H9 (cell line): ENCODE measurements at regions not wholly inside any gene's neighbourhood (a gene's known extent, or its start where the extent isn't known, plus 50 kb on each side); places are given as distances from the start of the nearest gene placed in this dataset.

Source experiments
- DNase-seq: peaks from one replicate; pipeline ENCODE4 v3.0.0-alpha.2; 2017
- H2AFZ ChIP-seq: one replicate; pipeline ENCODE4 v1.6.1; 2013; ENCODE audit warnings: mild to moderate bottlenecking, low read length, control low read depth, moderate library complexity
- H2AK5ac ChIP-seq: 2 replicates; pipeline ENCODE4 v1.6.1; 2013; ENCODE audit warnings: low read length, control low read depth, mixed read lengths; ENCODE audit not compliant: insufficient read length
- H2BK120ac ChIP-seq: one replicate; pipeline ENCODE4 v1.6.1; 2013; ENCODE audit warnings: low read depth, mild to moderate bottlenecking, low read length, control low read depth, inconsistent platforms; ENCODE audit not compliant: poor library complexity, severe bottlenecking
- H2BK12ac ChIP-seq: 2 replicates; pipeline ENCODE4 v1.6.1; 2013; ENCODE audit warnings: low read length, control low read depth, mixed read lengths, low read depth; ENCODE audit not compliant: insufficient read length
- H2BK15ac ChIP-seq: 2 replicates; pipeline ENCODE4 v1.6.1; 2013; ENCODE audit warnings: low read depth, low read length, control low read depth
- H2BK20ac ChIP-seq: one replicate; pipeline ENCODE4 v1.6.1; 2013; ENCODE audit warnings: low read depth, mild to moderate bottlenecking, low read length, control low read depth, inconsistent platforms; ENCODE audit not compliant: poor library complexity, severe bottlenecking
- H2BK5ac ChIP-seq: 2 replicates; pipeline ENCODE4 v1.6.1; 2013; ENCODE audit warnings: low read length, control low read depth, mixed read lengths; ENCODE audit not compliant: insufficient read length
- H3K14ac ChIP-seq: 2 replicates; pipeline ENCODE4 v1.6.1; 2013; ENCODE audit warnings: low read length, control low read depth; ENCODE audit not compliant: insufficient read depth
- H3K18ac ChIP-seq: 2 replicates; pipeline ENCODE4 v1.6.1; 2013; ENCODE audit warnings: low read depth, mild to moderate bottlenecking, mixed read lengths, low read length, control low read depth; ENCODE audit not compliant: insufficient read length
- H3K23ac ChIP-seq: 2 replicates; pipeline ENCODE4 v1.6.1; 2013; ENCODE audit warnings: low read length, control low read depth, mixed read lengths, low read depth; ENCODE audit not compliant: insufficient read length
- H3K23me2 ChIP-seq: 2 replicates; pipeline ENCODE4 v1.6.1; 2013; ENCODE audit warnings: low read depth, mild to moderate bottlenecking, mixed read lengths, low read length, control low read depth; ENCODE audit not compliant: insufficient read length, poor library complexity, severe bottlenecking
- H3K27ac ChIP-seq: 2 replicates; pipeline ENCODE4 v1.5.1; 2013; ENCODE audit warnings: low read length, control low read depth, mixed read lengths, low read depth; ENCODE audit not compliant: insufficient read length
- H3K27me3 ChIP-seq: 2 replicates; pipeline ENCODE4 v1.6.1; 2013; ENCODE audit warnings: low read length, control low read depth, inconsistent platforms; ENCODE audit not compliant: insufficient read depth
- H3K4ac ChIP-seq: 2 replicates; pipeline ENCODE4 v1.6.1; 2013; ENCODE audit warnings: low read depth, mild to moderate bottlenecking, control low read depth, inconsistent platforms, low read length, moderate library complexity
- H3K4me1 ChIP-seq: 2 replicates; pipeline ENCODE4 v1.6.1; 2013; ENCODE audit warnings: low read length, control low read depth, inconsistent platforms; ENCODE audit not compliant: insufficient read depth
- H3K4me2 ChIP-seq: 2 replicates; pipeline ENCODE4 v1.6.1; 2013; ENCODE audit warnings: low read length, control low read depth, mixed read lengths; ENCODE audit not compliant: insufficient read length, insufficient read depth
- H3K56ac ChIP-seq: 2 replicates; pipeline ENCODE4 v1.6.1; 2013; ENCODE audit warnings: low read depth, mild to moderate bottlenecking, mixed read lengths, low read length, control low read depth; ENCODE audit not compliant: insufficient read length
- H3K79me1 ChIP-seq: 2 replicates; pipeline ENCODE4 v1.6.1; 2013; ENCODE audit warnings: low read depth, mild to moderate bottlenecking, moderate library complexity, low read length, control low read depth, inconsistent platforms; ENCODE audit not compliant: insufficient read depth, poor library complexity, severe bottlenecking
- H3K79me2 ChIP-seq: 2 replicates; pipeline ENCODE4 v1.6.1; 2013; ENCODE audit warnings: low read length, control low read depth, inconsistent platforms; ENCODE audit not compliant: insufficient read depth
- H3K9ac ChIP-seq: 2 replicates; pipeline ENCODE4 v1.6.1; 2013; ENCODE audit warnings: low read length, control low read depth, mixed read lengths; ENCODE audit not compliant: insufficient read length; ENCODE audit errors: extremely low read depth
- H3K9me3 ChIP-seq: one replicate; pipeline ENCODE4 v1.6.1; 2013; ENCODE audit warnings: low read depth, low read length, inconsistent platforms; ENCODE audit not compliant: control insufficient read depth
- H3T11ph ChIP-seq: one replicate; pipeline ENCODE4 v1.6.1; 2013; ENCODE audit warnings: mild to moderate bottlenecking, low read length, control low read depth, inconsistent platforms
- H4K20me1 ChIP-seq: one replicate; pipeline ENCODE4 v1.6.1; 2013; ENCODE audit not compliant: control insufficient read depth, insufficient read length, insufficient read depth
- H4K5ac ChIP-seq: 2 replicates; pipeline ENCODE4 v1.6.1; 2013; ENCODE audit warnings: low read depth, mild to moderate bottlenecking, mixed read lengths, low read length, control low read depth; ENCODE audit not compliant: insufficient read length
- H4K8ac ChIP-seq: replicated peaks from 2 replicates; pipeline ENCODE4 v1.6.1; 2013; ENCODE audit warnings: low read length, control low read depth, mixed read lengths, low read depth; ENCODE audit not compliant: insufficient read length
- H4K91ac ChIP-seq: 2 replicates; pipeline ENCODE4 v1.6.1; 2013; ENCODE audit warnings: low read depth, mild to moderate bottlenecking, moderate library complexity, mixed read lengths, low read length, control low read depth; ENCODE audit not compliant: insufficient read length
- H3K27ac Mint-ChIP-seq, 3 experiments: 2 replicates in 2 of 3; 3 replicates in 1 of 3; pipeline ENCODE4 v1.8.0; 2020 to 2021; ENCODE audit warnings: mixed read lengths in 3 of 3, mild to moderate bottlenecking in 1 of 3, moderate library complexity in 1 of 3
- H3K27me3 Mint-ChIP-seq: 2 replicates; pipeline ENCODE4 v1.8.0; 2021; ENCODE audit warnings: low read depth, mild to moderate bottlenecking, moderate library complexity, mixed read lengths
- H3K36me3 Mint-ChIP-seq, 3 experiments: 2 replicates in 2 of 3; 3 replicates in 1 of 3; pipeline ENCODE4 v1.8.0; 2020 to 2021; ENCODE audit warnings: low read depth in 3 of 3, mixed read lengths in 3 of 3; ENCODE audit not compliant: insufficient read depth in 1 of 3
- H3K4me1 Mint-ChIP-seq, 2 experiments: 2 replicates each; pipeline ENCODE4 v1.8.0; 2020; ENCODE audit warnings: mixed read lengths in 2 of 2
- H3K4me3 Mint-ChIP-seq, 2 experiments: 2 replicates in 1 of 2; 3 replicates in 1 of 2; pipeline ENCODE4 v1.8.0; 2020 to 2021; ENCODE audit warnings: mild to moderate bottlenecking in 2 of 2, mixed read lengths in 2 of 2, moderate library complexity in 1 of 2
- H3K9me3 Mint-ChIP-seq, 2 experiments: 2 replicates in 1 of 2; 3 replicates in 1 of 2; pipeline ENCODE4 v1.8.0; 2020; ENCODE audit warnings: mild to moderate bottlenecking in 2 of 2, mixed read lengths in 2 of 2, moderate library complexity in 1 of 2
- WGBS: extraction: QIAGEN DNeasy Blood & Tissue Kit; methylation state at CpG from one replicate; pipeline ENCODE4 v1.1.7; 2013; ENCODE audit warnings: missing lambda C conversion rate, low lambda C conversion rate, mixed read lengths; ENCODE audit not compliant: insufficient read length; ENCODE audit errors: extremely low coverage; 5-methylcytosine and 5-hydroxymethylcytosine counted together
- TF ChIP-seq, protein P1 (sequence below): fragments of 200-600 bp; sonication (generic); conservative IDR thresholded peaks from 3 replicates; pipeline ENCODE4 v1.8.0; 2021; ENCODE audit warnings: antibody characterized with exemption, mild to moderate bottlenecking

DNA sequence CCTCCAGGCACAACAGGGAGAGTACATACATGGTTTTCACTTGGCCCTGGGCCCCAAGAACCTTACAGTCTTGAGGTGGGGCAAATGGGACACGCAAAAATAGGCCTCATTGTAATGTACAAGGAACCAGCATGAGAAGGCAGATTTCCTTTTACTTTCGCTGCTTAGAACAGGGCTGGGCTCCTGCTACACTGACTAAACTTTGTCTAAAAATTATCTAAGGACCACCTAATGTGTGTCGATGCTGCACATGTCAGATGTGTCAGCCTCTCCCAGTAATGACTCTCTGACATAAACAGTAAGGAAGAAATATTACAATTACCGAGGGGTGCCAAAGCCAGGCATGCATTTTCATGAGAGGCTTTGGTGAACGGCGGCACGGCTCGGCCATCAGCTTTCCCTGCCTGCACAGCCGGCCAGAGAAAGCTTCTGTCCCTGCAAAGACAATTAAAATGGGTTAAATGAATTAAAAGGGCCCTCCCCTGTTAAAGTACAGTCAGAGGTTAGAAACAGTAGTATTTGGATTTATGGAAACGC lies 224.2 kb upstream of the IRX3 start:
- no peak overlapping the region for H2BK12ac ChIP-seq
- peaks cover 4% of the 10 kb centered on the region for H3K4me1 ChIP-seq
- TF ChIP-seq, protein P1, sequence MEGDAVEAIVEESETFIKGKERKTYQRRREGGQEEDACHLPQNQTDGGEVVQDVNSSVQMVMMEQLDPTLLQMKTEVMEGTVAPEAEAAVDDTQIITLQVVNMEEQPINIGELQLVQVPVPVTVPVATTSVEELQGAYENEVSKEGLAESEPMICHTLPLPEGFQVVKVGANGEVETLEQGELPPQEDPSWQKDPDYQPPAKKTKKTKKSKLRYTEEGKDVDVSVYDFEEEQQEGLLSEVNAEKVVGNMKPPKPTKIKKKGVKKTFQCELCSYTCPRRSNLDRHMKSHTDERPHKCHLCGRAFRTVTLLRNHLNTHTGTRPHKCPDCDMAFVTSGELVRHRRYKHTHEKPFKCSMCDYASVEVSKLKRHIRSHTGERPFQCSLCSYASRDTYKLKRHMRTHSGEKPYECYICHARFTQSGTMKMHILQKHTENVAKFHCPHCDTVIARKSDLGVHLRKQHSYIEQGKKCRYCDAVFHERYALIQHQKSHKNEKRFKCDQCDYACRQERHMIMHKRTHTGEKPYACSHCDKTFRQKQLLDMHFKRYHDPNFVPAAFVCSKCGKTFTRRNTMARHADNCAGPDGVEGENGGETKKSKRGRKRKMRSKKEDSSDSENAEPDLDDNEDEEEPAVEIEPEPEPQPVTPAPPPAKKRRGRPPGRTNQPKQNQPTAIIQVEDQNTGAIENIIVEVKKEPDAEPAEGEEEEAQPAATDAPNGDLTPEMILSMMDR, result no peak
- H3K9ac ChIP-seq, result no peak overlapping the region
- H4K20me1 ChIP-seq, result no peaks in the 10 kb centered on the region
- Mint-ChIP-seq H3K4me1 (peaks cover 47 to 60% of the 10 kb centered on the region in 2 experiments), H3K27me3 (peaks cover 2% of the 10 kb centered on the region; the same call in 1 of the 2 replicates), H3K36me3 (no peaks in the 10 kb centered on the region), H3K9me3 (no peaks in the 10 kb centered on the region), H3K4me3 (no peak overlapping the region), H3K27ac (no peak overlapping the region; a peak in 2 of 7 replicates)
- no peak overlapping the region for H3K27ac ChIP-seq
- H3K23ac ChIP-seq, result no peak overlapping the region
- no peaks in the 10 kb centered on the region for H3K23me2 ChIP-seq
- H3K56ac ChIP-seq, result no peak overlapping the region
- H3K27me3 ChIP-seq, result no peaks in the 10 kb centered on the region
- no peak overlapping the region for H2AFZ ChIP-seq
- H3K14ac ChIP-seq, result no peak overlapping the region
- no peaks in the 10 kb centered on the region for H3K9me3 ChIP-seq
- no peak overlapping the region for H3K4ac ChIP-seq
- DNase-seq, result no peak
- H2BK20ac ChIP-seq, result no peak overlapping the region
- H3K79me1 ChIP-seq, result no peaks in the 10 kb centered on the region
- H2BK120ac ChIP-seq, result no peak overlapping the region
- no peaks in the 10 kb centered on the region for H3K79me2 ChIP-seq
- H3K18ac ChIP-seq, result no peak overlapping the region
- no peak overlapping the region for H3K4me2 ChIP-seq
- no CpG with 5 or more reads among the region's 10 CpGs for WGBS
- no peak overlapping the region for H2BK15ac ChIP-seq
- H4K5ac ChIP-seq, result no peak overlapping the region
- H3T11ph ChIP-seq, result no peak overlapping the region
- H2BK5ac ChIP-seq, result no peak overlapping the region
- no peak overlapping the region for H4K8ac ChIP-seq
- H2AK5ac ChIP-seq, result no peak overlapping the region
- H4K91ac ChIP-seq, result no peak overlapping the region
